Urinary bladder (tissue), 3 donors: ENCODE measurements at regions not wholly inside any gene's neighbourhood (a gene's known extent, or its start where the extent isn't known, plus 50 kb on each side); places are given as distances from the start of the nearest gene placed in this dataset.

ENCODE experiments used
- DNase-seq: peaks from one replicate; pipeline ENCODE4 v3.0.0-alpha.2; 2015; ENCODE audit errors: extremely low spot score
- H3K27ac ChIP-seq: one replicate; pipeline ENCODE4 v1.5.1; 2013; ENCODE audit warnings: low read depth, mild to moderate bottlenecking, moderate library complexity
- H3K36me3 ChIP-seq: one replicate; pipeline ENCODE4 v1.6.1; 2013; ENCODE audit warnings: mild to moderate bottlenecking, moderate library complexity; ENCODE audit not compliant: insufficient read depth
- H3K4me1 ChIP-seq: one replicate; pipeline ENCODE4 v1.6.1; 2013; ENCODE audit warnings: mild to moderate bottlenecking, moderate library complexity; ENCODE audit not compliant: insufficient read depth
- H3K4me3 ChIP-seq: one replicate; pipeline ENCODE4 v1.5.1; 2013; ENCODE audit warnings: low read depth, low read length
- WGBS: extraction: QIAGEN DNeasy Blood & Tissue Kit; methylation state at CpG from one replicate; pipeline ENCODE4 v1.1.7; 2013; 5-methylcytosine and 5-hydroxymethylcytosine counted together
- donor health status: healthy with polysubstance abuse.
- donor health status: healthy.

- DNase-seq = no peak
- Histone ChIP-seq H3K4me3 (no peak overlapping the region), H3K4me1 (no peaks in the 10 kb centered on the region), H3K36me3 (no peaks in the 10 kb centered on the region), H3K27ac (no peak overlapping the region)
- 61% methylated on average over 6 of the region's 6 CpGs for WGBS
Measured at GRCh38 chr12:32946504-32947131, 50.0 kb upstream of the PKP2 start.
